ENCODE measurements at regions not wholly inside any gene's neighbourhood (a gene's known extent, or its start where the extent isn't known, plus 50 kb on each side); places are given as distances from the start of the nearest gene placed in this dataset.

DNA sequence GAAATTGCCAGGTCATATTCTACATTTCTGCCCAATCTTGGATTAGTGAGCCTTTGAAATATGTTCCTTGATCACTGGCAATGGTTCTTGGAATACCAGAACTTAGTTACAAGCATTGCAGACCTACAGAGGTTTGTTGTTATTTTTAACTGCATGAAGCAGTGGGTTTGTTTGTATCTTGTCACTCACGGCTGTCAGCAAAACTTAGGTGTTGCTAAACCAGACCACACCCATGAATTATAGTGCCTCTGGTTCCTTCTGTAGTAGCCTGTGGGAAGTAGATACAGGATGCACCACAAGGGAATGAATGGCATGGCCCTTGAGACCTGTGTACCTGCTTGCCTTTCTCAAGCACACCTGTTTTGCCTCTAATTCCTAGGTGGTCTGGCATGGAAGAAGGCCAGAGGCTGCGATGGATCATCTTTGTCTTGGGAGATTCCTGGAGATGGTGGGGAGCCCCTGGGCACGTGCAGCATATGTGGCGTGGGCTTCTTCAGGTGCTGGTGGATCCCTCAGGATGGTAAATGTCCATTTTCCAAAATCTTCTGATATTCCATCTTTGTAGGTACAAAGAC, 138.8 kb downstream of the SNRPN start:
- TF ChIP-seq POLR2A (IDR thresholded peaks at IDR 0.05; ENCODE audit: low read depth, low read length) (no peak), POLR2AphosphoS5 (IDR thresholded peaks at IDR 0.05; ENCODE audit: low read depth, low read length) (no peak), TAF1 (IDR thresholded peaks at IDR 0.05; ENCODE audit: borderline replicate concordance, low read depth, low read length) (no peak)
